Frontal cortex (tissue), 3 donors: ENCODE measurements at regions not wholly inside any gene's neighbourhood (a gene's known extent, or its start where the extent isn't known, plus 50 kb on each side); places are given as distances from the start of the nearest gene placed in this dataset.

Experiments
- DNase-seq, 2 donors: peaks; one replicate each; pipeline ENCODE4 v3.0.0; 2012; ENCODE audit warnings: low spot score in 2 of 2
- FAIRE-seq: peaks from 2 replicates; lab custom pipeline; 2012; peaks lifted over from hg19 to GRCh38; lab: Jason Lieb, UNC
- donor health status: control.
- donor health status: control.
- donor health status: control.

GRCh38 chr2:128427413-128427755 is 108.7 kb upstream of the HS6ST1 start:
- DNase-seq (no peak), FAIRE-seq (no peak)

- DNase-seq (no peak), FAIRE-seq (no peak)
Observed at GRCh38 chr2:128428415-128428814, 109.7 kb upstream of the HS6ST1 start.

- DNase-seq (no peak), FAIRE-seq (no peak)
Observed at GRCh38 chr2:128432423-128432822, 113.8 kb upstream of the HS6ST1 start.

GRCh38 chr2:128433911-128434550 is 115.4 kb upstream of the HS6ST1 start:
- no peak for DNase-seq
- no peak for FAIRE-seq

- DNase-seq, result no peak
- FAIRE-seq, result no peak
Observed at GRCh38 chr2:128435576-128436478, 117.2 kb upstream of the HS6ST1 start.

- DNase-seq (no peak), FAIRE-seq (no peak)
Observed at GRCh38 chr2:128436479-128437203, 118.0 kb upstream of the HS6ST1 start.

- DNase-seq (no peak), FAIRE-seq (no peak)
Observed at GRCh38 chr2:128437204-128437565, 118.5 kb upstream of the HS6ST1 start.

GRCh38 chr2:128438091-128438490 is 119.4 kb upstream of the HS6ST1 start:
- DNase-seq (no peak), FAIRE-seq (no peak)

GRCh38 chr2:128438586-128438985 is 119.9 kb upstream of the HS6ST1 start:
- DNase-seq (no peak), FAIRE-seq (no peak)

- FAIRE-seq (no peak), DNase-seq (no peak)
Observed at GRCh38 chr2:128439031-128439790, 120.5 kb upstream of the HS6ST1 start.

- DNase-seq, result no peak
- FAIRE-seq, result no peak
Observed at GRCh38 chr2:128439791-128440665, 121.4 kb upstream of the HS6ST1 start.

- no peak for FAIRE-seq
- no peak for DNase-seq
Observed at GRCh38 chr2:128440666-128441340, 122.1 kb upstream of the HS6ST1 start.

- FAIRE-seq, result no peak
- DNase-seq, result no peak
Observed at GRCh38 chr2:128441341-128442052, 122.8 kb upstream of the HS6ST1 start.

GRCh38 chr2:128442053-128442751 is 123.5 kb upstream of the HS6ST1 start:
- no peak for FAIRE-seq
- DNase-seq, result no peak

GRCh38 chr2:128442891-128443302 is 124.2 kb upstream of the HS6ST1 start:
- DNase-seq (no peak), FAIRE-seq (no peak)

- FAIRE-seq (no peak), DNase-seq (no peak)
Observed at GRCh38 chr2:128444121-128444771, 125.6 kb upstream of the HS6ST1 start.
